ENCODE measurements at regions not wholly inside any gene's neighbourhood (a gene's known extent, or its start where the extent isn't known, plus 50 kb on each side); places are given as distances from the start of the nearest gene placed in this dataset.

GRCh38 chr22:48179571-48180546 lies 1417.4 kb downstream of the TBC1D22A start:
- Histone ChIP-seq H3K4me3 (no peak overlapping the region), H3K27ac (no peak overlapping the region), H3K36me3 (no peaks in the 10 kb centered on the region), H3K9me3 (no peaks in the 10 kb centered on the region), H3K4me1 (ENCODE audit: insufficient read depth) (no peaks in the 10 kb centered on the region), H3K27me3 (no peaks in the 10 kb centered on the region)
- intact Hi-C loops (cut with DNase I): no loop called here
- 74 to 84% (median 75%) methylated on average over 15 of the region's 15 CpGs for WGBS, 3 donors
- DNase-seq: no peak
- TF ChIP-seq POLR2A (IDR thresholded peaks at IDR 0.05) (no peak), EP300 (IDR thresholded peaks at IDR 0.05) (no peak), CTCF (IDR thresholded peaks at IDR 0.05) (no peak)

GRCh38 chr22:48178536-48178935 lies 1416.1 kb downstream of the TBC1D22A start:
- no peak overlapping the region for H3K4me3 ChIP-seq
- no peaks in the 10 kb centered on the region for H3K27me3 ChIP-seq
- intact Hi-C loops (cut with DNase I): no loop called here
- no peak overlapping the region for H3K27ac ChIP-seq
- H3K4me1 ChIP-seq (ENCODE audit: insufficient read depth): no peaks in the 10 kb centered on the region
- 89 to 91% (median 91%) methylated on average over 7 of the region's 7 CpGs for WGBS, 3 donors
- DNase-seq: no peak
- no peaks in the 10 kb centered on the region for H3K36me3 ChIP-seq
- TF ChIP-seq POLR2A (IDR thresholded peaks at IDR 0.05) (no peak), CTCF (IDR thresholded peaks at IDR 0.05) (no peak), EP300 (IDR thresholded peaks at IDR 0.05) (no peak)
- no peaks in the 10 kb centered on the region for H3K9me3 ChIP-seq

GRCh38 chr22:48177631-48178030 lies 1415.2 kb downstream of the TBC1D22A start:
- intact Hi-C loops (cut with DNase I): no loop called here
- Histone ChIP-seq H3K9me3 (no peaks in the 10 kb centered on the region), H3K36me3 (no peaks in the 10 kb centered on the region), H3K27me3 (no peaks in the 10 kb centered on the region), H3K4me3 (no peak overlapping the region), H3K27ac (no peak overlapping the region), H3K4me1 (ENCODE audit: insufficient read depth) (no peaks in the 10 kb centered on the region)
- TF ChIP-seq CTCF (IDR thresholded peaks at IDR 0.05): no peak
- no peak for TF ChIP-seq POLR2A (IDR thresholded peaks at IDR 0.05)
- no peak for TF ChIP-seq EP300 (IDR thresholded peaks at IDR 0.05)
- DNase-seq: no peak
- 89 to 92% (median 91%) methylated on average over 5 of the region's 5 CpGs for WGBS, 3 donors

- no peak for TF ChIP-seq CTCF (IDR thresholded peaks at IDR 0.05)
- no peak for TF ChIP-seq POLR2A (IDR thresholded peaks at IDR 0.05)
- no peak for TF ChIP-seq EP300 (IDR thresholded peaks at IDR 0.05)
- intact Hi-C loops (cut with DNase I): no loop called here
Measured at GRCh38 chr22:48175721-48176120, 1413.3 kb downstream of the TBC1D22A start.

More at GRCh38 chr22:48175721-48176120, 1413.3 kb downstream of the TBC1D22A start:
- Histone ChIP-seq H3K4me1 (ENCODE audit: insufficient read depth) (no peaks in the 10 kb centered on the region), H3K9me3 (no peaks in the 10 kb centered on the region), H3K27ac (no peak overlapping the region), H3K36me3 (no peaks in the 10 kb centered on the region), H3K27me3 (no peaks in the 10 kb centered on the region), H3K4me3 (no peak overlapping the region)
- 85 to 96% (median 89%) methylated on average over 2 of the region's 2 CpGs for WGBS, 3 donors
- DNase-seq: no peak
